Karpas-422 (cell line): ENCODE measurements at regions not wholly inside any gene's neighbourhood (a gene's known extent, or its start where the extent isn't known, plus 50 kb on each side); places are given as distances from the start of the nearest gene placed in this dataset.

Experiments
- DNase-seq: peaks from one replicate; pipeline ENCODE4 v3.0.0-alpha.2; 2015
- H2AFZ ChIP-seq: fragments of 200-600 bp; sonication (generic); 2 replicates; pipeline ENCODE4 v1.6.1; 2014; ENCODE audit warnings: antibody characterized with exemption, low read length, mixed read lengths
- H3K27ac ChIP-seq: fragments of 200-600 bp; sonication (generic); 2 replicates; pipeline ENCODE4 v1.5.1; 2014; ENCODE audit warnings: mild to moderate bottlenecking, low read length, moderate library complexity
- H3K27me3 ChIP-seq: fragments of 200-600 bp; sonication (generic); 2 replicates; pipeline ENCODE4 v1.6.1; 2014; ENCODE audit warnings: low read length, mixed read lengths
- H3K36me3 ChIP-seq: fragments of 200-600 bp; sonication (generic); 2 replicates; pipeline ENCODE4 v1.6.1; 2014; ENCODE audit warnings: low read length, mixed read lengths; ENCODE audit not compliant: insufficient read depth
- H3K4me1 ChIP-seq: fragments of 200-600 bp; sonication (generic); 2 replicates; pipeline ENCODE4 v1.6.1; 2014; ENCODE audit warnings: mild to moderate bottlenecking, low read length, mixed read lengths
- H3K4me2 ChIP-seq: fragments of 200-600 bp; sonication (generic); 2 replicates; pipeline ENCODE4 v1.6.1; 2014; ENCODE audit warnings: low read length, low read depth, mild to moderate bottlenecking; ENCODE audit not compliant: poor library complexity, severe bottlenecking
- H3K4me3 ChIP-seq: fragments of 200-600 bp; sonication (generic); 2 replicates; pipeline ENCODE4 v1.5.1; 2014; ENCODE audit warnings: mild to moderate bottlenecking, antibody characterized with exemption, low read length, mixed read lengths
- H3K79me2 ChIP-seq: fragments of 200-600 bp; sonication (generic); 2 replicates; pipeline ENCODE4 v1.6.1; 2014; ENCODE audit warnings: mild to moderate bottlenecking, low read length, mixed read lengths
- H3K9ac ChIP-seq: fragments of 200-600 bp; sonication (generic); 2 replicates; pipeline ENCODE4 v1.6.0; 2014; ENCODE audit warnings: low read length
- H3K9me2 ChIP-seq: fragments of 200-600 bp; sonication (generic), shearing (Covaris generic); replicated peaks from 2 replicates; pipeline ENCODE4 v1.6.0; 2014; ENCODE audit warnings: mild to moderate bottlenecking, low read length, moderate library complexity; ENCODE audit not compliant: insufficient read depth
- H3K9me3 ChIP-seq: fragments of 300-700, 200-600 bp; sonication (generic); 2 replicates; pipeline ENCODE4 v1.6.1; 2014; ENCODE audit warnings: low read length, mixed read lengths
- H4K20me1 ChIP-seq: fragments of 200-600 bp; sonication (generic); 2 replicates; pipeline ENCODE4 v1.6.1; 2014; ENCODE audit warnings: mild to moderate bottlenecking, antibody characterized with exemption, low read length, low read depth; ENCODE audit not compliant: insufficient read depth

- H3K79me2 ChIP-seq, result no peaks in the 10 kb centered on the region
- DNase-seq, result no peak
- H3K4me2 ChIP-seq, result no peak overlapping the region
- no peak overlapping the region for H3K9ac ChIP-seq
- no peak overlapping the region for H2AFZ ChIP-seq
- no peaks in the 10 kb centered on the region for H4K20me1 ChIP-seq
- H3K36me3 ChIP-seq, result no peaks in the 10 kb centered on the region
- H3K4me1 ChIP-seq, result no peaks in the 10 kb centered on the region
- no peaks in the 10 kb centered on the region for H3K9me3 ChIP-seq
- H3K27me3 ChIP-seq, result no peaks in the 10 kb centered on the region
- H3K27ac ChIP-seq, result no peak overlapping the region
- H3K9me2 ChIP-seq, result no peaks in the 10 kb centered on the region
- no peak overlapping the region for H3K4me3 ChIP-seq
Measured at GRCh38 chr5:66450237-66450636, 146.0 kb upstream of the MAST4 start.

- H3K4me1 ChIP-seq, result no peaks in the 10 kb centered on the region
- no peaks in the 10 kb centered on the region for H4K20me1 ChIP-seq
- H3K9ac ChIP-seq, result no peak overlapping the region
- H3K27me3 ChIP-seq, result no peaks in the 10 kb centered on the region
- H3K4me3 ChIP-seq, result no peak overlapping the region
- no peak for DNase-seq
- no peaks in the 10 kb centered on the region for H3K79me2 ChIP-seq
- H3K4me2 ChIP-seq, result no peak overlapping the region
- no peaks in the 10 kb centered on the region for H3K9me2 ChIP-seq
- H3K9me3 ChIP-seq, result no peaks in the 10 kb centered on the region
- no peaks in the 10 kb centered on the region for H3K36me3 ChIP-seq
- H2AFZ ChIP-seq, result no peak overlapping the region
- no peak overlapping the region for H3K27ac ChIP-seq
Measured at GRCh38 chr5:66450988-66451387, 145.2 kb upstream of the MAST4 start.

GRCh38 chr5:66452109-66452508 is 144.1 kb upstream of the MAST4 start:
- no peaks in the 10 kb centered on the region for H3K4me1 ChIP-seq
- no peaks in the 10 kb centered on the region for H3K27me3 ChIP-seq
- no peak overlapping the region for H2AFZ ChIP-seq
- H3K79me2 ChIP-seq, result no peaks in the 10 kb centered on the region
- no peak overlapping the region for H3K27ac ChIP-seq
- H3K4me2 ChIP-seq, result no peak overlapping the region
- no peaks in the 10 kb centered on the region for H3K9me3 ChIP-seq
- H3K9ac ChIP-seq, result no peak overlapping the region
- no peak overlapping the region for H3K4me3 ChIP-seq
- no peaks in the 10 kb centered on the region for H3K36me3 ChIP-seq
- DNase-seq, result no peak
- no peaks in the 10 kb centered on the region for H3K9me2 ChIP-seq
- H4K20me1 ChIP-seq, result no peaks in the 10 kb centered on the region

GRCh38 chr5:66454186-66455078 is 141.8 kb upstream of the MAST4 start:
- Histone ChIP-seq H3K4me1 (no peaks in the 10 kb centered on the region), H3K27me3 (no peaks in the 10 kb centered on the region), H3K9ac (no peak overlapping the region), H3K79me2 (no peaks in the 10 kb centered on the region), H4K20me1 (no peaks in the 10 kb centered on the region), H2AFZ (no peak overlapping the region), H3K9me3 (no peaks in the 10 kb centered on the region), H3K36me3 (no peaks in the 10 kb centered on the region), H3K9me2 (no peaks in the 10 kb centered on the region), H3K4me2 (no peak overlapping the region), H3K4me3 (no peak overlapping the region), H3K27ac (no peak overlapping the region)
- no peak for DNase-seq

GRCh38 chr5:66459728-66460127 is 136.5 kb upstream of the MAST4 start:
- no peaks in the 10 kb centered on the region for H3K79me2 ChIP-seq
- H3K27ac ChIP-seq, result no peak overlapping the region
- no peak overlapping the region for H3K9ac ChIP-seq
- H3K9me2 ChIP-seq, result no peaks in the 10 kb centered on the region
- no peaks in the 10 kb centered on the region for H4K20me1 ChIP-seq
- H3K36me3 ChIP-seq, result no peaks in the 10 kb centered on the region
- H3K4me2 ChIP-seq, result no peak overlapping the region
- no peaks in the 10 kb centered on the region for H3K4me1 ChIP-seq
- H3K9me3 ChIP-seq, result no peaks in the 10 kb centered on the region
- no peak overlapping the region for H3K4me3 ChIP-seq
- DNase-seq, result no peak
- H3K27me3 ChIP-seq, result no peaks in the 10 kb centered on the region
- H2AFZ ChIP-seq, result no peak overlapping the region

GRCh38 chr5:66467564-66467963 is 128.6 kb upstream of the MAST4 start:
- Histone ChIP-seq H3K27me3 (no peaks in the 10 kb centered on the region), H2AFZ (no peak overlapping the region), H3K9ac (no peak overlapping the region), H3K36me3 (no peaks in the 10 kb centered on the region), H3K9me2 (no peaks in the 10 kb centered on the region), H3K79me2 (no peaks in the 10 kb centered on the region), H4K20me1 (no peaks in the 10 kb centered on the region), H3K27ac (no peak overlapping the region), H3K4me2 (no peak overlapping the region), H3K9me3 (peaks cover 4% of the 10 kb centered on the region; the same call in 1 of the 2 replicates), H3K4me1 (peaks cover 2% of the 10 kb centered on the region; the same call in 1 of the 2 replicates), H3K4me3 (no peak overlapping the region)
- no peak for DNase-seq

GRCh38 chr5:66469684-66470083 is 126.5 kb upstream of the MAST4 start:
- H3K9me3 ChIP-seq, result peaks cover 4% of the 10 kb centered on the region; the same call in 1 of the 2 replicates
- H3K27me3 ChIP-seq, result no peaks in the 10 kb centered on the region
- peaks cover 2% of the 10 kb centered on the region; the same call in 1 of the 2 replicates for H3K4me1 ChIP-seq
- H3K4me2 ChIP-seq, result no peak overlapping the region
- no peak overlapping the region for H3K9ac ChIP-seq
- DNase-seq, result no peak
- no peaks in the 10 kb centered on the region for H3K36me3 ChIP-seq
- no peaks in the 10 kb centered on the region for H3K9me2 ChIP-seq
- no peak overlapping the region for H3K27ac ChIP-seq
- H4K20me1 ChIP-seq, result no peaks in the 10 kb centered on the region
- H2AFZ ChIP-seq, result no peak overlapping the region
- H3K4me3 ChIP-seq, result no peak overlapping the region
- no peaks in the 10 kb centered on the region for H3K79me2 ChIP-seq

GRCh38 chr5:66472010-66472409 is 124.2 kb upstream of the MAST4 start:
- peaks cover 4% of the 10 kb centered on the region; the same call in 1 of the 2 replicates for H3K9me3 ChIP-seq
- H3K27ac ChIP-seq, result no peak overlapping the region
- H3K79me2 ChIP-seq, result no peaks in the 10 kb centered on the region
- H3K4me1 ChIP-seq, result peaks cover 2% of the 10 kb centered on the region; the same call in 1 of the 2 replicates
- H3K36me3 ChIP-seq, result no peaks in the 10 kb centered on the region
- DNase-seq, result no peak
- no peak overlapping the region for H3K9ac ChIP-seq
- H3K4me3 ChIP-seq, result no peak overlapping the region
- H4K20me1 ChIP-seq, result no peaks in the 10 kb centered on the region
- no peak overlapping the region for H2AFZ ChIP-seq
- no peaks in the 10 kb centered on the region for H3K27me3 ChIP-seq
- no peak overlapping the region for H3K4me2 ChIP-seq
- H3K9me2 ChIP-seq, result no peaks in the 10 kb centered on the region
